CD1c-positive myeloid dendritic cell (primary cell): ENCODE measurements at regions not wholly inside any gene's neighbourhood (a gene's known extent, or its start where the extent isn't known, plus 50 kb on each side); places are given as distances from the start of the nearest gene placed in this dataset.

Experiments
- DNase-seq: peaks from one replicate; pipeline ENCODE4 v3.0.0-alpha.2; 2016; ENCODE audit errors: extremely low spot score

- no peak for DNase-seq
Observed at GRCh38 chr18:76255070-76255683, 239.9 kb downstream of the ZNF516 start.

- no peak for DNase-seq
Observed at GRCh38 chr18:76252880-76253279, 242.2 kb downstream of the ZNF516 start.

GRCh38 chr18:76252139-76252538, 242.9 kb downstream of the ZNF516 start:
- DNase-seq = no peak

- DNase-seq = no peak
Observed at GRCh38 chr18:76251691-76252090, 243.4 kb downstream of the ZNF516 start.

GRCh38 chr18:76246590-76246989, 248.5 kb downstream of the ZNF516 start:
- no peak for DNase-seq

- DNase-seq = no peak
Observed at GRCh38 chr18:76234676-76235060, 260.4 kb downstream of the ZNF516 start.

- DNase-seq = no peak
Observed at GRCh38 chr18:76233876-76234675, 261.0 kb downstream of the ZNF516 start.

GRCh38 chr18:76233406-76233805, 261.6 kb downstream of the ZNF516 start:
- DNase-seq = no peak

GRCh38 chr18:76232779-76233178, 262.3 kb downstream of the ZNF516 start:
- no peak for DNase-seq

- DNase-seq = no peak
Observed at GRCh38 chr18:76232010-76232409, 263.0 kb downstream of the ZNF516 start.

GRCh38 chr18:76231402-76231801, 263.6 kb downstream of the ZNF516 start:
- DNase-seq = no peak

- DNase-seq = no peak
Observed at GRCh38 chr18:76230791-76231190, 264.3 kb downstream of the ZNF516 start.

GRCh38 chr18:76228716-76229115, 266.3 kb downstream of the ZNF516 start:
- no peak for DNase-seq

GRCh38 chr18:76227759-76228158, 267.3 kb downstream of the ZNF516 start:
- DNase-seq = no peak

- no peak for DNase-seq
Observed at GRCh38 chr18:76223403-76223802, 271.6 kb downstream of the ZNF516 start.

- no peak for DNase-seq
Observed at GRCh38 chr18:76219023-76219422, 276.0 kb downstream of the ZNF516 start.

- no peak for DNase-seq
Observed at GRCh38 chr18:76216096-76216495, 278.9 kb downstream of the ZNF516 start.

- DNase-seq = no peak
Observed at GRCh38 chr18:76213991-76214390, 281.1 kb downstream of the ZNF516 start.

GRCh38 chr18:76212960-76213359, 282.1 kb downstream of the ZNF516 start:
- no peak for DNase-seq

GRCh38 chr18:76209597-76209996, 285.4 kb downstream of the ZNF516 start:
- DNase-seq = no peak

GRCh38 chr18:76208678-76209306, 286.2 kb downstream of the ZNF516 start:
- DNase-seq = no peak

- no peak for DNase-seq
Observed at GRCh38 chr18:76205906-76206305, 289.1 kb downstream of the ZNF516 start.

GRCh38 chr18:76203552-76203951, 291.5 kb downstream of the ZNF516 start:
- DNase-seq = no peak
